ENCODE measurements at regions not wholly inside any gene's neighbourhood (a gene's known extent, or its start where the extent isn't known, plus 50 kb on each side); places are given as distances from the start of the nearest gene placed in this dataset.

DNA sequence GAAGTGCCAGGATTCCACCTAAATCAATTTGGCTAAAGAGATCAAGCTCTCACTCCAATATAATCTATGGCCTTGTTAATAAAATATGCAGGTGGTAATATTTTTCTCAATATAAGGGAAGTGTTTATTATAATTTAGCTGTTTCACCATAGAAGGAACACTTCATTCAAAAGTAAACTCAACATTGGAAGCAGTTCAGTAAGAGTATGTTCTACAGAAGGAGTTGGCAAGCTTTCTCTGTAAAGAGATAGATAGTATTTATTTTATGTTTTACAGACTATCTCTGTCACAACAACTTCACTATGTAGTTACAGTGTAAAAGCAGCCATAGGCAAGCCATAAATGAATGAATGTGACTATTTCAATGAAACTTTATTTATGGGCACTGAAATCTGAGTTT lies 313.6 kb upstream of the ANO3 start:
- TF ChIP-seq, protein P1, sequence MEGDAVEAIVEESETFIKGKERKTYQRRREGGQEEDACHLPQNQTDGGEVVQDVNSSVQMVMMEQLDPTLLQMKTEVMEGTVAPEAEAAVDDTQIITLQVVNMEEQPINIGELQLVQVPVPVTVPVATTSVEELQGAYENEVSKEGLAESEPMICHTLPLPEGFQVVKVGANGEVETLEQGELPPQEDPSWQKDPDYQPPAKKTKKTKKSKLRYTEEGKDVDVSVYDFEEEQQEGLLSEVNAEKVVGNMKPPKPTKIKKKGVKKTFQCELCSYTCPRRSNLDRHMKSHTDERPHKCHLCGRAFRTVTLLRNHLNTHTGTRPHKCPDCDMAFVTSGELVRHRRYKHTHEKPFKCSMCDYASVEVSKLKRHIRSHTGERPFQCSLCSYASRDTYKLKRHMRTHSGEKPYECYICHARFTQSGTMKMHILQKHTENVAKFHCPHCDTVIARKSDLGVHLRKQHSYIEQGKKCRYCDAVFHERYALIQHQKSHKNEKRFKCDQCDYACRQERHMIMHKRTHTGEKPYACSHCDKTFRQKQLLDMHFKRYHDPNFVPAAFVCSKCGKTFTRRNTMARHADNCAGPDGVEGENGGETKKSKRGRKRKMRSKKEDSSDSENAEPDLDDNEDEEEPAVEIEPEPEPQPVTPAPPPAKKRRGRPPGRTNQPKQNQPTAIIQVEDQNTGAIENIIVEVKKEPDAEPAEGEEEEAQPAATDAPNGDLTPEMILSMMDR (IDR thresholded peaks at IDR 0.05) = no peak
- TF ChIP-seq EP300 (IDR thresholded peaks at IDR 0.05) (no peak), POLR2A (IDR thresholded peaks at IDR 0.05) (no peak), POLR2AphosphoS5 (IDR thresholded peaks at IDR 0.05) (no peak)

Measured in upper lobe of left lung (tissue), 4 donors.